ENCODE measurements at regions not wholly inside any gene's neighbourhood (a gene's known extent, or its start where the extent isn't known, plus 50 kb on each side); places are given as distances from the start of the nearest gene placed in this dataset.
"Not testable (repeated sequence)": the region's sequence is repeated elsewhere in the genome, so short reads cannot be mapped to it uniquely, and the experiment has no call there.

DNA sequence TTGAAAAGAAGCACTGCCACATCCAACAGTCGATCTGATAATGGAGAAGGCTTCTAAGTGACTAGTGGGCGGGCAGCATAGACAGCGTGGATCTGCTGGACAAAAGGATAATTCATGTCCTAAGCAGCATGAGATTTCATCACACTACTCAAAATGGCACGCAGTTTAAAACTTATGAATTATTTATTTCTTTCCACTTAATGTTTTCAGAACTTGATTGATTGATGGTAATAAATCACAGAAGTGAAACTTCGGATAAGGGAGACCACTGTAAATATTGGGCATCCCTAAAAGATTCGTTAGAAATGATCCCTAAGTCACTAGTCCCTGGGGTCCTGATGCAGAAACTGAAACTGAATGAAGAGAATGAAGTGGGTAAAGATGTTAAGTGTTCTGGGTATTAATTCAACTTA lies 93.0 kb upstream of the ANK2 start:
- under 1% methylated on average over 6 of the region's 6 CpGs for WGBS (ENCODE audit: insufficient coverage, low coverage, missing lambda C conversion rate)
- in situ Hi-C loops (cut with MboI) (no loop called here), intact Hi-C loops (cut with micrococcal nuclease) (no loop called here)
- BruUV-seq (replicated peaks) = no TSS peak
- Histone ChIP-seq H3K4me1 (replicated peaks in 1 of 2; ENCODE audit: control insufficient read depth in 2 of 2, insufficient read depth in 2 of 2, low read length in 2 of 2) (no peaks in the 10 kb centered on the region), H3K36me3 (ENCODE audit: control insufficient read depth, insufficient read depth, low read length) (no peaks in the 10 kb centered on the region), H4K20me1 (replicated peaks; ENCODE audit: control insufficient read depth, insufficient read depth, low read length) (no peaks in the 10 kb centered on the region), H3K9ac (ENCODE audit: insufficient read depth in 1 of 2, low read depth in 2 of 2, low read length in 2 of 2) (no peak overlapping the region), H3K9me1 (ENCODE audit: control insufficient read depth, insufficient read depth, low read length) (no peaks in the 10 kb centered on the region), H3K27me3 (ENCODE audit: control insufficient read depth in 2 of 2, insufficient read depth in 2 of 2, low read length in 2 of 2) (no peaks in the 10 kb centered on the region), H3K79me2 (ENCODE audit: control insufficient read depth, insufficient read depth, low read length) (no peaks in the 10 kb centered on the region), H3K4me3 (no peak overlapping the region), H3K27ac (ENCODE audit: extremely low read depth, low read depth, low read length) (no peak overlapping the region), H3K9me3 (replicated peaks; ENCODE audit: control insufficient read depth, insufficient read depth, low read depth, low read length) (no peaks in the 10 kb centered on the region), H3K4me2 (ENCODE audit: insufficient read depth, low read length) (no peak overlapping the region), H2AFZ (ENCODE audit: low read depth, low read length) (no peak overlapping the region)
- TF ChIP-seq CREM (IDR thresholded peaks at IDR 0.05; ENCODE audit: low read depth) (no peak), ZNF407 (IDR thresholded peaks at IDR 0.05; ENCODE audit: low read depth) (no peak), PHTF2 (CRISPR knock-in tag; IDR thresholded peaks at IDR 0.05) (no peak), RNF2 (IDR thresholded peaks at IDR 0.05) (no peak), ZZZ3 (IDR thresholded peaks at IDR 0.05) (no peak), GTF2F1 (IDR thresholded peaks at IDR 0.05; ENCODE audit: low read depth, low read length) (no peak), ZNF57 (CRISPR knock-in tag; IDR thresholded peaks at IDR 0.05) (no peak)
- TF ChIP-seq, protein P1, sequence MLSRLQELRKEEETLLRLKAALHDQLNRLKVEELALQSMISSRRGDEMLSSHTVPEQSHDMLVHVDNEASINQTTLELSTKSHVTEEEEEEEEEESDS (CRISPR knock-in tag; IDR thresholded peaks at IDR 0.05) = no peak
- ChIA-PET POLR2A (no interaction called here), CTCF (ENCODE audit: low intra/inter-chr PET ratio) (no interaction called here)
- DNase-seq (ENCODE audit: extremely low read depth in 1 of 4, low spot score in 3 of 4) = no peak
- no peak for FAIRE-seq
- ATAC-seq = no peak

DNA sequence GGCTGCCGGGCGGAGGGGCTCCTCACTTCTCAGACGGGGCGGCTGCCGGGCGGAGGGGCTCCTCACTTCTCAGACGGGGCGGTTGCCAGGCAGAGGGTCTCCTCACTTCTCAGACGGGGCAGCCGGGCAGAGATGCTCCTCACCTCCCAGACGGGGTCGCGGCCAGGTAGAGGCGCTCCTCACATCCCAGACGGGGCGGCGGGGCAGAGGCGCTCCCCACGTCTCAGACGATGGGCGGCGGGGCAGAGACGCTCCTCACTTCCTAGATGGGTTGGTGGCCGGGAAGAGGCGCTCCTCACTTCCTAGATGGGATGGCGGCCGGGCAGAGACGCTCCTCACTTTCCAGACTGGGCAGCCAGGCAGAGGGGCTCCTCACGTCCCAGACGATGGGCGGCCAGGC lies 91.7 kb upstream of the ANK2 start:
- BruUV-seq (replicated peaks); CTCF ChIA-PET (ENCODE audit: low intra/inter-chr PET ratio); H3K27ac ChIP-seq (ENCODE audit: extremely low read depth, low read depth, low read length); FAIRE-seq; H3K9ac ChIP-seq (ENCODE audit: insufficient read depth in 1 of 2, low read depth in 2 of 2, low read length in 2 of 2); H3K4me3 ChIP-seq; ATAC-seq; DNase-seq (ENCODE audit: extremely low read depth in 1 of 4, low spot score in 3 of 4); H4K20me1 ChIP-seq (replicated peaks; ENCODE audit: control insufficient read depth, insufficient read depth, low read length); H3K9me1 ChIP-seq (ENCODE audit: control insufficient read depth, insufficient read depth, low read length); H2AFZ ChIP-seq (ENCODE audit: low read depth, low read length); H3K27me3 ChIP-seq (ENCODE audit: control insufficient read depth in 2 of 2, insufficient read depth in 2 of 2, low read length in 2 of 2); H3K4me1 ChIP-seq (replicated peaks in 1 of 2; ENCODE audit: control insufficient read depth in 2 of 2, insufficient read depth in 2 of 2, low read length in 2 of 2); H3K4me2 ChIP-seq (ENCODE audit: insufficient read depth, low read length); in situ Hi-C loops (cut with MboI); intact Hi-C loops (cut with micrococcal nuclease); H3K9me3 ChIP-seq (replicated peaks; ENCODE audit: control insufficient read depth, insufficient read depth, low read depth, low read length); H3K79me2 ChIP-seq (ENCODE audit: control insufficient read depth, insufficient read depth, low read length); H3K36me3 ChIP-seq (ENCODE audit: control insufficient read depth, insufficient read depth, low read length): not testable (repeated sequence)
- 22% methylated on average over 11 of the region's 31 CpGs for WGBS (ENCODE audit: insufficient coverage, low coverage, missing lambda C conversion rate)
- POLR2A ChIA-PET = interaction anchor here (0.7 kb wide), 1 partner anchor 203 kb away, joined by 3 read pairs; no protein-coding TSS in a partner anchor
